Tibial nerve (tissue), 4 donors: ENCODE measurements at regions not wholly inside any gene's neighbourhood (a gene's known extent, or its start where the extent isn't known, plus 50 kb on each side); places are given as distances from the start of the nearest gene placed in this dataset.

Experiments
- DNase-seq, 2 donors: peaks; one replicate each; pipeline ENCODE4 v3.0.0-alpha.2; 2019; ENCODE audit warnings: low spot score in 2 of 2
- H3K27ac ChIP-seq, 4 donors: fragments of 200-600 bp; sonication (generic) in 3 of 4; one replicate each; pipeline ENCODE4 v1.5.1; 2017 to 2019; ENCODE audit warnings: mild to moderate bottlenecking in 1 of 4
- H3K27me3 ChIP-seq, 2 donors: fragments of 200-600 bp; sonication (generic) in 1 of 2; one replicate each; pipeline versions ENCODE4 v1.5.1 to v1.6.0; 2017 to 2019
- H3K36me3 ChIP-seq, 3 donors: fragments of 200-600 bp; sonication (generic); one replicate each; pipeline ENCODE4 v1.5.1; 2018 to 2019
- H3K4me1 ChIP-seq, 4 donors: fragments of 200-600 bp; sonication (generic) in 3 of 4; one replicate each; pipeline ENCODE4 v1.5.1; 2017 to 2019
- H3K4me3 ChIP-seq, 4 donors: fragments of 200-600 bp; sonication (generic) in 3 of 4; one replicate each; pipeline ENCODE4 v1.5.1; 2017 to 2019; ENCODE audit warnings: mild to moderate bottlenecking in 1 of 4, moderate library complexity in 1 of 4
- H3K9me3 ChIP-seq, 4 donors: fragments of 200-600 bp; sonication (generic) in 3 of 4; one replicate each; pipeline ENCODE4 v1.5.1; 2017 to 2019
- CTCF ChIP-seq, 5 experiments: fragments of 200-600 bp in 3 of 5; fragments of 450-650 bp in 2 of 5; sonication (generic) in 3 of 5; IDR thresholded peaks; one replicate each; pipeline ENCODE4 v1.5.1; 2016 to 2019; ENCODE audit warnings: antibody characterized with exemption in 5 of 5, mild to moderate bottlenecking in 3 of 5, moderate library complexity in 2 of 5
- EP300 ChIP-seq, 2 donors: sonication (generic); formaldehyde crosslinking; IDR thresholded peaks; one replicate each; pipeline ENCODE4 v1.6.1; 2017; ENCODE audit warnings: antibody characterized with exemption in 2 of 2, mild to moderate bottlenecking in 1 of 2
- POLR2A ChIP-seq, 2 donors: fragments of 450-650 bp; IDR thresholded peaks; one replicate each; pipeline ENCODE4 v1.6.1; 2017; ENCODE audit warnings: antibody characterized with exemption in 2 of 2, mild to moderate bottlenecking in 2 of 2, moderate library complexity in 2 of 2
- WGBS, 2 donors: methylation state at CpG; one replicate each; pipeline ENCODE4 v1.1.5; 2018; 5-methylcytosine and 5-hydroxymethylcytosine counted together

GRCh38 chr5:5080790-5081189, 59.3 kb upstream of the ADAMTS16 start:
- no peak overlapping the region for H3K27ac ChIP-seq
- no peaks in the 10 kb centered on the region for H3K36me3 ChIP-seq
- H3K9me3 ChIP-seq = no peaks in the 10 kb centered on the region
- 81 to 86% methylated on average over 5 of the region's 5 CpGs for WGBS, 2 donors
- no peaks in the 10 kb centered on the region for H3K27me3 ChIP-seq
- TF ChIP-seq EP300 (IDR thresholded peaks at IDR 0.05) (no peak), CTCF (IDR thresholded peaks at IDR 0.05) (no peak), POLR2A (IDR thresholded peaks at IDR 0.05) (no peak)
- no peaks in the 10 kb centered on the region for H3K4me1 ChIP-seq
- no peak overlapping the region for H3K4me3 ChIP-seq
- DNase-seq = no peak

- no peak for DNase-seq
- TF ChIP-seq EP300 (IDR thresholded peaks at IDR 0.05) = no peak
- no peak for TF ChIP-seq POLR2A (IDR thresholded peaks at IDR 0.05)
- H3K27ac ChIP-seq = no peak overlapping the region
- H3K9me3 ChIP-seq = no peaks in the 10 kb centered on the region
- H3K36me3 ChIP-seq = no peaks in the 10 kb centered on the region
- H3K4me1 ChIP-seq = no peaks in the 10 kb centered on the region
- no peak overlapping the region for H3K4me3 ChIP-seq
- no peaks in the 10 kb centered on the region for H3K27me3 ChIP-seq
- 16 to 43% methylated on average over 1 of the region's 1 CpG for WGBS, 2 donors
Observed at GRCh38 chr5:5085381-5085780, 54.7 kb upstream of the ADAMTS16 start.

- no peak for TF ChIP-seq EP300 (IDR thresholded peaks at IDR 0.05)
- Histone ChIP-seq H3K27ac (no peak overlapping the region), H3K4me3 (no peak overlapping the region), H3K4me1 (no peaks in the 10 kb centered on the region), H3K27me3 (no peaks in the 10 kb centered on the region), H3K9me3 (no peaks in the 10 kb centered on the region), H3K36me3 (no peaks in the 10 kb centered on the region)
- DNase-seq = no peak
- WGBS, 2 donors = 78 to 82% methylated on average over 3 of the region's 3 CpGs
Observed at GRCh38 chr5:5089895-5090649, 50.1 kb upstream of the ADAMTS16 start.
